ENCODE measurements at regions not wholly inside any gene's neighbourhood (a gene's known extent, or its start where the extent isn't known, plus 50 kb on each side); places are given as distances from the start of the nearest gene placed in this dataset.

DNA sequence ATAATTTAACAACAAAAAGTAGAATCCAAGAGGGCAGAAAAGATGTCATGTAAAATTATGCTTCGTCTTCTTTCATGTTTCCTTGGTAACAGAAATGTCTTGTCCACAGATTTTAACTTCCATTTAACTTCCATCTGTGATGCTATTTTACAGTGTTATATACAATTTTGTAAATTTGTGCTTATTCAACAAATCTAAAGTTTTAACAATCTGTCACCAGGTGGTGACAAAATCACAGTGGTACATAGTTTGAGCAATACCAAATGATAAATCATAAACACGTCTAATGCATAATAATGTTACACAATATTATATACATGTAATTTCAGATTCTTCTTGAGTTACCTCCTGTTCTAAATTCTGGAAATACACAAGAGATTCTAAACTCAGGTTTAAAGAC lies 784.4 kb upstream of the CELF2 start:
- Histone ChIP-seq H3K4me3 (no peak overlapping the region), H3K9me3 (no peaks in the 10 kb centered on the region), H3K4me2 (no peak overlapping the region), H3K27ac (no peak overlapping the region), H3K4me1 (no peaks in the 10 kb centered on the region)
- no peak for ATAC-seq
- no peak for DNase-seq (ENCODE audit: low read depth in 1 of 2, low spot score in 1 of 2)
- TF ChIP-seq EHF (CRISPR knock-in tag; IDR thresholded peaks at IDR 0.05): no peak
- TF ChIP-seq MAFK (IDR thresholded peaks at IDR 0.05; ENCODE audit: partially characterized antibody): peak; percentile 39
- no peak for FAIRE-seq
- CTCF ChIA-PET: no interaction called here
- POLR2A ChIA-PET: no interaction called here
- WGBS (ENCODE audit: missing lambda C conversion rate): 20% methylated on average over 2 of the region's 2 CpGs

DNA sequence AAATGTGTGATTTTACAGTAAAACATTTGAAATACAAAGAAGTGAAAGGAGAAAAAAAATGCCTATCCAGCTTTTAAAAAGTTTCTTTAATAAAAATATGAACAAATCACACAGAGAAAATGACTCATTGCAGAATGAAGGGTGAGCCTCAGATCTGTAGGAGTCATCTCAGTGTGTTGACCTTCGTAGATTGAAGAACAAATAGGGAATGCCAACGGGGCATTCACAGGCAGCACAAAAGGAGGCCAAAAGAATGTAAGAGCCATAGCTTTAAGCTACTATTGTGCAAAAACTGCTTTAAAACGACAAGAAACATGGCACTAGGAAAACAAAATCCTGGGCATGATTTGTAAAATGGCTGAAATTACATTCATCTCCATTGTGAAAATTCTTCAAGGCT lies 782.7 kb upstream of the CELF2 start:
- no peak for TF ChIP-seq TFCP2L1 (CRISPR knock-in tag; IDR thresholded peaks at IDR 0.05)
- TF ChIP-seq JUN (IDR thresholded peaks at IDR 0.05): no peak
- no peak for TF ChIP-seq JUNB (IDR thresholded peaks at IDR 0.05)
- TF ChIP-seq HOXB5 (CRISPR knock-in tag; IDR thresholded peaks at IDR 0.05): no peak
- no peak for TF ChIP-seq EP300 (IDR thresholded peaks at IDR 0.05)
- TF ChIP-seq, protein P1, sequence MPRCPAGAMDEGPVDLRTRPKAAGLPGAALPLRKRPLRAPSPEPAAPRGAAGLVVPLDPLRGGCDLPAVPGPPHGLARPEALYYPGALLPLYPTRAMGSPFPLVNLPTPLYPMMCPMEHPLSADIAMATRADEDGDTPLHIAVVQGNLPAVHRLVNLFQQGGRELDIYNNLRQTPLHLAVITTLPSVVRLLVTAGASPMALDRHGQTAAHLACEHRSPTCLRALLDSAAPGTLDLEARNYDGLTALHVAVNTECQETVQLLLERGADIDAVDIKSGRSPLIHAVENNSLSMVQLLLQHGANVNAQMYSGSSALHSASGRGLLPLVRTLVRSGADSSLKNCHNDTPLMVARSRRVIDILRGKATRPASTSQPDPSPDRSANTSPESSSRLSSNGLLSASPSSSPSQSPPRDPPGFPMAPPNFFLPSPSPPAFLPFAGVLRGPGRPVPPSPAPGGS (IDR thresholded peaks at IDR 0.05): no peak
- H3K4me3 ChIP-seq: no peak overlapping the region
- DNase-seq (ENCODE audit: low read depth in 1 of 2, low spot score in 1 of 2): no peak
- no peak overlapping the region for H3K4me2 ChIP-seq
- H3K27ac ChIP-seq: no peak overlapping the region
- no peaks in the 10 kb centered on the region for H3K4me1 ChIP-seq
- H3K9me3 ChIP-seq: no peaks in the 10 kb centered on the region
- ChIA-PET CTCF (no interaction called here), POLR2A (no interaction called here)
- no peak for FAIRE-seq
- 1% methylated on average over 3 of the region's 3 CpGs for WGBS (ENCODE audit: missing lambda C conversion rate)
- no peak for ATAC-seq

DNA sequence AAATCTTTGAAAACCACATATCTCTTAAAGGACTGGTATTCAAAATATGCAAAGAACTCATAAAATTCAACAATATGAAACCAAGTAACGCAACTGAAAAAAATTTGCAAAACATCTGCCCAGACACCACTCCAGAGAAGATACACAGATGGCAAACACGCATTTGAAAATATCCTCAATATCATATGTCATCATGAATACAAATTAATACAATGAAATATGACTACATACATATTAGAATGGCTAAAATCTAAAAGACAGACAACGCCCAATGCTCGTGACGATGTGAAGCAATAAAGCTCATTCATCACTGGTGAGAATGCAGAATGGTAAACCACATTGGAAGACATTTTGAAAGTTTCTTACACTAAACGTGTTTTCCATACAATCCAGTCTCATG lies 770.1 kb upstream of the CELF2 start:
- FAIRE-seq: no peak
- no peak for ATAC-seq
- TF ChIP-seq SREBF2 (IDR thresholded peaks at IDR 0.05): no peak
- TF ChIP-seq, protein P2, sequence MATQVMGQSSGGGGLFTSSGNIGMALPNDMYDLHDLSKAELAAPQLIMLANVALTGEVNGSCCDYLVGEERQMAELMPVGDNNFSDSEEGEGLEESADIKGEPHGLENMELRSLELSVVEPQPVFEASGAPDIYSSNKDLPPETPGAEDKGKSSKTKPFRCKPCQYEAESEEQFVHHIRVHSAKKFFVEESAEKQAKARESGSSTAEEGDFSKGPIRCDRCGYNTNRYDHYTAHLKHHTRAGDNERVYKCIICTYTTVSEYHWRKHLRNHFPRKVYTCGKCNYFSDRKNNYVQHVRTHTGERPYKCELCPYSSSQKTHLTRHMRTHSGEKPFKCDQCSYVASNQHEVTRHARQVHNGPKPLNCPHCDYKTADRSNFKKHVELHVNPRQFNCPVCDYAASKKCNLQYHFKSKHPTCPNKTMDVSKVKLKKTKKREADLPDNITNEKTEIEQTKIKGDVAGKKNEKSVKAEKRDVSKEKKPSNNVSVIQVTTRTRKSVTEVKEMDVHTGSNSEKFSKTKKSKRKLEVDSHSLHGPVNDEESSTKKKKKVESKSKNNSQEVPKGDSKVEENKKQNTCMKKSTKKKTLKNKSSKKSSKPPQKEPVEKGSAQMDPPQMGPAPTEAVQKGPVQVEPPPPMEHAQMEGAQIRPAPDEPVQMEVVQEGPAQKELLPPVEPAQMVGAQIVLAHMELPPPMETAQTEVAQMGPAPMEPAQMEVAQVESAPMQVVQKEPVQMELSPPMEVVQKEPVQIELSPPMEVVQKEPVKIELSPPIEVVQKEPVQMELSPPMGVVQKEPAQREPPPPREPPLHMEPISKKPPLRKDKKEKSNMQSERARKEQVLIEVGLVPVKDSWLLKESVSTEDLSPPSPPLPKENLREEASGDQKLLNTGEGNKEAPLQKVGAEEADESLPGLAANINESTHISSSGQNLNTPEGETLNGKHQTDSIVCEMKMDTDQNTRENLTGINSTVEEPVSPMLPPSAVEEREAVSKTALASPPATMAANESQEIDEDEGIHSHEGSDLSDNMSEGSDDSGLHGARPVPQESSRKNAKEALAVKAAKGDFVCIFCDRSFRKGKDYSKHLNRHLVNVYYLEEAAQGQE (IDR thresholded peaks at IDR 0.05): no peak
- TF ChIP-seq, protein P3, sequence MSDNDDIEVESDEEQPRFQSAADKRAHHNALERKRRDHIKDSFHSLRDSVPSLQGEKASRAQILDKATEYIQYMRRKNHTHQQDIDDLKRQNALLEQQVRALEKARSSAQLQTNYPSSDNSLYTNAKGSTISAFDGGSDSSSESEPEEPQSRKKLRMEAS (IDR thresholded peaks at IDR 0.05): no peak
- no peak for TF ChIP-seq SMC3 (IDR thresholded peaks at IDR 0.05)
- TF ChIP-seq, protein P1 (IDR thresholded peaks at IDR 0.05): no peak
- no peak for TF ChIP-seq KDM5A (IDR thresholded peaks at IDR 0.05)
- TF ChIP-seq RAD21 (conservative IDR thresholded peaks at IDR 0.05 in 1 of 2, IDR thresholded peaks at IDR 0.05 in 1 of 2): no peak
- no peak for TF ChIP-seq CHD2 (IDR thresholded peaks at IDR 0.05; ENCODE audit: low read length, partially characterized antibody)
- TF ChIP-seq POLR2A (IDR thresholded peaks at IDR 0.05; ENCODE audit: low read length): no peak
- TF ChIP-seq CEBPB (IDR thresholded peaks at IDR 0.05): no peak
- TF ChIP-seq HDAC2 (IDR thresholded peaks at IDR 0.05): no peak
- TF ChIP-seq, protein P4, sequence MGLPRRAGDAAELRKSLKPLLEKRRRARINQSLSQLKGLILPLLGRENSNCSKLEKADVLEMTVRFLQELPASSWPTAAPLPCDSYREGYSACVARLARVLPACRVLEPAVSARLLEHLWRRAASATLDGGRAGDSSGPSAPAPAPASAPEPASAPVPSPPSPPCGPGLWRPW (IDR thresholded peaks at IDR 0.05): no peak
- TF ChIP-seq CBX2 (IDR thresholded peaks at IDR 0.05; ENCODE audit: borderline replicate concordance, low read depth): no peak
- TF ChIP-seq MAZ (IDR thresholded peaks at IDR 0.05; ENCODE audit: borderline replicate concordance, low read depth, low read length): no peak
- no peak for TF ChIP-seq ZNF302 (CRISPR knock-in tag; IDR thresholded peaks at IDR 0.05)
- TF ChIP-seq EHF (CRISPR knock-in tag; IDR thresholded peaks at IDR 0.05): no peak
- ChIA-PET POLR2A (no interaction called here), CTCF (interaction anchor here (0.7 kb wide), 1 partner anchor 125 kb away, joined by 3 read pairs; no protein-coding TSS in a partner anchor)
- H3K27ac ChIP-seq: no peak overlapping the region
- no peak for DNase-seq (ENCODE audit: low read depth in 1 of 2, low spot score in 1 of 2)
- H3K4me3 ChIP-seq: no peak overlapping the region
- no peak overlapping the region for H3K4me2 ChIP-seq
- no peaks in the 10 kb centered on the region for H3K9me3 ChIP-seq
- no peaks in the 10 kb centered on the region for H3K4me1 ChIP-seq
- WGBS (ENCODE audit: missing lambda C conversion rate): 22% methylated on average over 6 of the region's 6 CpGs
